22Rv1 (cell line): ENCODE measurements at regions not wholly inside any gene's neighbourhood (a gene's known extent, or its start where the extent isn't known, plus 50 kb on each side); places are given as distances from the start of the nearest gene placed in this dataset.

ENCODE experiments used
- ZFX ChIP-seq: fragments of 450-650 bp; IDR thresholded peaks from 2 replicates; pipeline ENCODE4 v1.6.1; 2017; ENCODE audit warnings: antibody characterized with exemption, borderline replicate concordance
- TF ChIP-seq, protein P1 (sequence below): fragments of 450-650 bp; IDR thresholded peaks from 2 replicates; pipeline ENCODE4 v1.5.1; 2017; ENCODE audit warnings: mild to moderate bottlenecking

DNA sequence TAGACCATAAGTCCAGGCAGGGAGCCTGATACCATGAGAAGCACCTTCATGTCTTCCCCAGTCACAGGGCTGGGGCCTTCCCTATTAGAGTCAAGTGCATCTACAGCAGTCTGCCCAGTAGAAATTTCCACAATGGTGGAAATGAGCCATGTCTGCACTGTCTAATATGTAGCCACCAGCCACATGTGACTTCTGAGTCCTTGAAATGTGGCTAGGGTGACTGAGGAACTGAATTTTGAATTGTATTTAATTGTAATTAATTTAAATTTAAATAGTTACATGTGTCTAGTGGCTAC is 300.2 kb downstream of the CLIC5 start:
- TF ChIP-seq, protein P1, sequence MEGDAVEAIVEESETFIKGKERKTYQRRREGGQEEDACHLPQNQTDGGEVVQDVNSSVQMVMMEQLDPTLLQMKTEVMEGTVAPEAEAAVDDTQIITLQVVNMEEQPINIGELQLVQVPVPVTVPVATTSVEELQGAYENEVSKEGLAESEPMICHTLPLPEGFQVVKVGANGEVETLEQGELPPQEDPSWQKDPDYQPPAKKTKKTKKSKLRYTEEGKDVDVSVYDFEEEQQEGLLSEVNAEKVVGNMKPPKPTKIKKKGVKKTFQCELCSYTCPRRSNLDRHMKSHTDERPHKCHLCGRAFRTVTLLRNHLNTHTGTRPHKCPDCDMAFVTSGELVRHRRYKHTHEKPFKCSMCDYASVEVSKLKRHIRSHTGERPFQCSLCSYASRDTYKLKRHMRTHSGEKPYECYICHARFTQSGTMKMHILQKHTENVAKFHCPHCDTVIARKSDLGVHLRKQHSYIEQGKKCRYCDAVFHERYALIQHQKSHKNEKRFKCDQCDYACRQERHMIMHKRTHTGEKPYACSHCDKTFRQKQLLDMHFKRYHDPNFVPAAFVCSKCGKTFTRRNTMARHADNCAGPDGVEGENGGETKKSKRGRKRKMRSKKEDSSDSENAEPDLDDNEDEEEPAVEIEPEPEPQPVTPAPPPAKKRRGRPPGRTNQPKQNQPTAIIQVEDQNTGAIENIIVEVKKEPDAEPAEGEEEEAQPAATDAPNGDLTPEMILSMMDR: no peak
- TF ChIP-seq ZFX: no peak
